ENCODE measurements at regions not wholly inside any gene's neighbourhood (a gene's known extent, or its start where the extent isn't known, plus 50 kb on each side); places are given as distances from the start of the nearest gene placed in this dataset.
A peak's percentile ranks its signal among the peaks of the same experiment; 100 is the strongest.
"Not testable (repeated sequence)": the region's sequence is repeated elsewhere in the genome, so short reads cannot be mapped to it uniquely, and the experiment has no call there.

DNA sequence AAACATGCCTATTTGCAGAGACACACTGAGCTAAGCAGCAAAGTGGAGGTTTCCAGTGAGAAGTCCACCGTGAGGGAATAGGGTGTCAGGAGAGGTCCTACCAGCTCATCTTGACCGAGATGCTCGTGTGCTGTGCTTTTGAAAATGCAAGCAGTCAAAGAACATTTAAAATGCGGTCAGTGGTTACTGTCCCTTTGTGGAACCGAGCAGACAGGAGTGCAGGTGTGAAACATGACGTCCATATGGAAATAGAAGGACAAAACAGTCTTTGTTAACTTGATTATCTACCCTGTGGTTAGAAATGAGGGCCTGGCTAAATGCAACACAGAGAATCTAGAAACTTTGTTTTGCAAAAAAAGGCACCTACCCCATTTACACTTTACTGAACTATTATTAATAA, 473.3 kb downstream of the SPATA31A6 start:
- DNase-seq, result not testable (repeated sequence)

- DNase-seq, result not testable (repeated sequence)
These were observed 474.0 kb downstream of the SPATA31A6 start for GRCh38 chr9:42657496-42657895.

GRCh38 chr9:42697146-42697545, 513.7 kb downstream of the SPATA31A6 start:
- DNase-seq, result not testable (repeated sequence)

DNA sequence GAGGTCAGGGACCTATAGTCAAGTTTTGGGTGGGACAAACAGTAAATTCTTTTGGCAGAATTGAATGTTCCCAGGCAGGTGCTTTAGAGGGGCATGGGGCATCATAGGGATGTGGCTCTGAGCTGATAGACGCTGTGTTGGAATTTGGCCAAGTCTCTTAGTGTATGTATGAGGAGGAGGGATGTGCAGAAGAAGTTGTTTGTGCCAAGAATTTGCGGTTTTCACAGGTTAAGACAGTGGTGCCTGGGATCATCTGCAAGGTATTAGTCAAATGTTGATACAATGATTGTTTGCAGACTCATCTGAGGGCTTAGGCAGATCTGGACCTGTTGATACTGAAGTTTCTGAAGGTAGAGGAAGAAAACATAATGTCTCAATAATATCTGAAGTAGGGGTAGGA, 519.4 kb downstream of the SPATA31A6 start:
- DNase-seq, result not testable (repeated sequence)

DNA sequence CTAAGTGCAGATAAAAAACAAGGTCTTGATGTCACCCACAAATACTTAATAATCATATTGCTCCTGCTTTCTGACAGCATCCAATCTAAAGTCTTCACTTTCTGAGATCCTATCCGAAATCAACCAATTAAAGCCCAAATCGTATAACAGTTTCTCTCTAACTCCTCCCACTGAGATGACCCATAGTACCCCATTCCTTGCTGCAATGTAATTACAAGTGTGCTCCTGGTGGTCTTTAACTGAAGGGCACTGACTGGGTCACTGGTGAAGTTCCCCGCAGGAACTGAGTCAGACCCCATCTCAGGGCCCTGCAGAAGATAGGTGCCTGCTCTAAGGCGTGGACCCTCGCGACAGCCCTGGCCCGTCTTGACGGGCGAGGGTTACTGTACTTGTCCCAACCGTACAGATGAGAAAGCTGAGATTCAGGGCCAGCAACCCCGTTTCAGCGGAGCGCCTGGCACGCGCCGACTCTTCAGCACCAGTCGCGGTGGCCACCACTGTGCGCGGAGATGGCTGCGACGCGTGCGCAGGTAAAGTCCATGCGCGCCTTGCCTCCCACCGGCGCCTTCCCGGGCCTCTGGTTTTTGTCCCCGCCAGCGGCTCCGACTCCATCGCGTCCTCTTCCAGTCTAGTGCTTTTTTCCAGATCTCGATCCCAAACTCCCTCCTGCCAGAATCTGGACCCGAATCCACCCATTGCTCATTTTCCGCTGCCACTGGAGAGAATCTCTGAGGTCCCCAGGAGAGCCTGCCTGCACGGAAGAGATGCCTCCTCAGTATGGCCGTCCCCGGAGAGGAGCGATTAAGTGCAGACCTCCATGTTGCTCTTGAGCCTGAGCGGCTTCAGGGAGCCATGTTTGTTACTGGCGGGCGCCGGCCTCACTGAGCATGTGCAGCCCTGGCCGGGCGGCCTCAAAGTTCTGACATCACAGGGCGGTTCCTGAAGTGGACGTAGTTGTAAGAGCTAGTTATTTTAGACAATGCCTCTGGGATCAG, 541.7 kb downstream of the SPATA31A6 start:
- not testable (repeated sequence) for DNase-seq

DNA sequence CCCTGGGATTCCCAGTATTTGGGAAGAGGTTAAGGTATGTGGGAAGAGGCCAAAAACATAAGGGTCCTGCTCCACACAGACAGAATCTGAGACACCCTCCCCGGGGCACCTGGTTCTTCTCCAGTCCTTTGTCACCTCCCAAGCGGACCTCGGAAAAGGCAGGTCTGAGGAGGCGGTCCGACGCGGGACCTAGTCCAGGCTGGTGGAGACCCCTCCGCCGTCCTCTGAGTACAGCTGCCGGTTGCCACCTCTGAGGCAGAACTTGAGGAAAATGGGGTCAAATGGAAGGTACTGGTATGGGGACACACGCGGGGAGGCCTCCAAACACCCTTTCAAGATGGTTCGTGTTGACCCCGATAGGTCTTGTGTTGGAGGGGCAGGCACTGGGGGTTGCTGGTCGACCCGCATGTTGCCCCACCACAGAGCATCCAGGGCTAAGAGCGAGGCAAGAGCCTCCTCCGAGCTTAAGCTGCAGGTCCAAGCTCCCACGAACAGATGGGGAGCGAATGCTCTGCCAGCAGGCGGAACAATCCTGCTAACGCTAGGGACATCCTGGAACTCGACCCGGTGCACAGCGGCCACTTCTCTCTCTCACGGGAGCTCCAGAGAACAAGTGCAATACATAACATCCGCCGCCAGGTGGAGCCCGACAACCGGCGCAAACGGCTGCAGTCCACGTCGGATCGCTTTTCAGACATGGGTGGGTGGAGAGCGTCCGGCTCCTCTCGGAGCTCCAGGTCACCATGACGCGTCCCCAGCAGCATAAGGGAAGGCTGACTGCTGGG, 559.8 kb downstream of the SPATA31A6 start:
- DNase-seq, result peak; percentile 69

GRCh38 chr9:42757251-42757650, 573.8 kb downstream of the SPATA31A6 start:
- DNase-seq, result not testable (repeated sequence)

- not testable (repeated sequence) for DNase-seq
These were observed 575.9 kb downstream of the SPATA31A6 start for GRCh38 chr9:42759320-42759719.

- not testable (repeated sequence) for DNase-seq
These were observed 598.7 kb downstream of the SPATA31A6 start for GRCh38 chr9:42782201-42782600.

GRCh38 chr9:42792725-42793124, 609.3 kb downstream of the SPATA31A6 start:
- DNase-seq, result peak; percentile 1

DNA sequence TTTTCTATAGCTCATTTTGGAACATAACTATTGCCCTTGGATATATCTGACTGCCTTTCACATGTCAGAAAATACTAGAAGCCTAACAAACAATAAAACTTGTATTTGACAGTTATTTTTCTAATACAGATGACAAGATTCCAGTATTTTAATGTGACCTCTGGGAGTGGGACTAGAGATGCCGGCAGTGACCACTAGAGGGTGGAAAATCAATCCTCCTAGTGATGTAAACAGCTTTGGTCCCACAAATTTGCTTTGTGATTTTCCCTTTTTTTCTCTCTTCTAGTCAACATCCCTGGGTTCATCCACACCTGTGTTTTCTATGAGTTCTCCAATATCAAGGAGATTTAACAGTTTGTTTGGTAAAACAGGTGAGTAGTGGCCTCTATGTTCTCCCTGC, 615.1 kb downstream of the SPATA31A6 start:
- DNase-seq, result not testable (repeated sequence)

DNA sequence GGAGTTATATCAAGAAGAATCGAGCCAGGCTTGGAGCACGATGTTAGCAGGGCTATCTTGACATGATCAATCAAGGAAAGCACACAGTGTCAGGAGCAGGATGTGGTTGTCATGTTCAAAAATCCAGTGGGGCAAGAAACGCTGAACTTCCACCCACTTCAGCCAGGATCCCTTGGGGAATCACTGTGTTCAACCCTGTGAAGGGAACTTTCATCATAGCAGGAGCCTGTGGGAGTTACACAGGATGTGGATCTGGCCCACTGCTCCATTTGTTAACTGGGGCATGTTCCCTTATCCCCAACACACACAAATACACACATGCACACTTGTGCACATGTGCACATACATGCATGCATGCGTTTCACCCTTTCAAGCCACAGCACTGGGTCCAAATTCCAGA, 619.3 kb downstream of the SPATA31A6 start:
- DNase-seq, result not testable (repeated sequence)

DNA sequence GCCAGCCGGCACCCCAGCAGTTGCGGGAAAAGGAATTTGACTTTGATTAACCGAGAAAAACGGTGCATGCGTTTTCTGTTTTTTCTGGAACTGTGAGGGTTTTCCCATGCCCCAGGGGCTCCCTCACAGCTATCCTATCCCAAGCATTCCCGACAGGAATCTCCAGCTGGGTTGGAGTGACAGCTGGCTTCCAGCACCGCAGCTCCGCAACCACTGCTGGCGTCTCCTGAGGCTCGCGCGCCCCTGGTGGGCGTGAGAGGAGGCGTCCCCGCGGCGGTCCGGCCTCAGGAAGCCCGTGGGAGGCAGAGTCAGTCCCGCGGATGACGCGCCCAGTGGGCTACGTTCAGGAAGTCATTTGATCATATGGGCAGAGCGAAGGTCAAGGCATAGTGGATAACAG, 623.2 kb downstream of the SPATA31A6 start:
- DNase-seq, result not testable (repeated sequence)

DNA sequence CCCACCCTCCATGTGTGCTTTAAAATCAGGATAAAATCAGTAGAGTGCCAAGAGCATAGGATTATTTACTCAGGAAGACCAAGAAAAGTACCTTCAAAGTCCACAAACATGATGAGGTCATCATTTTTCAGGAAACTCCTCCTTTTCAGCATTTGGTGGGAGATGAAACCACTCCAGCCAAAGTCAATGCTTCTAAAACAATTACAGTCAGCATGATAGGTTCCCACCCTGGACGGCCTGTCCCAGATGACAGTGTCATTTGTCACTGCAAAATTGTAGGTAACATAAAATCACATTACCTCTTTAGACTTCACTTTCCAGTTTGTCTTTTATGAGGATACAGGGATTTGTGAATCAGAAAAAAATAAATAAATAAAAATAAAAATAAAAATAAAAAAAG, 638.0 kb downstream of the SPATA31A6 start:
- DNase-seq, result not testable (repeated sequence)

DNA sequence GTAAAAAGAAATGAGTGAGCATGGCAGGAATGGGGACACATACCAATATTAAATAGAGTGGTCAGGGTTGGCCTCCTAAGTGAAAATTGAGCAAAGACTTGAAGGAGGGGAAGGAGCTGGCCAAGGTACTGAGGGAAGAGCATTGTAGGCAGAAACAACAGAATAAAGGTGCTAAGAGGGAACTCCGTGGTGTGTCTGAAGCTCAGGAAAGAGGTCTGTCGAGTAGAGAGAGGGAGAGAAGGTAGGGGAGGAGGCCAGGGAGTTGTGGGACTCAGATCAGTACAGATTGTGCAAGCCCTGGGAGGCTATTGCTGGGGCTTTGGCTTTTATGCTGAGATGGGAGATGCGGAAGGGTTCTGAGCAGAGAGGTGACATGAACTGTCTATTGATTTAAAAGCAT, 664.7 kb downstream of the SPATA31A6 start:
- DNase-seq, result not testable (repeated sequence)

DNA sequence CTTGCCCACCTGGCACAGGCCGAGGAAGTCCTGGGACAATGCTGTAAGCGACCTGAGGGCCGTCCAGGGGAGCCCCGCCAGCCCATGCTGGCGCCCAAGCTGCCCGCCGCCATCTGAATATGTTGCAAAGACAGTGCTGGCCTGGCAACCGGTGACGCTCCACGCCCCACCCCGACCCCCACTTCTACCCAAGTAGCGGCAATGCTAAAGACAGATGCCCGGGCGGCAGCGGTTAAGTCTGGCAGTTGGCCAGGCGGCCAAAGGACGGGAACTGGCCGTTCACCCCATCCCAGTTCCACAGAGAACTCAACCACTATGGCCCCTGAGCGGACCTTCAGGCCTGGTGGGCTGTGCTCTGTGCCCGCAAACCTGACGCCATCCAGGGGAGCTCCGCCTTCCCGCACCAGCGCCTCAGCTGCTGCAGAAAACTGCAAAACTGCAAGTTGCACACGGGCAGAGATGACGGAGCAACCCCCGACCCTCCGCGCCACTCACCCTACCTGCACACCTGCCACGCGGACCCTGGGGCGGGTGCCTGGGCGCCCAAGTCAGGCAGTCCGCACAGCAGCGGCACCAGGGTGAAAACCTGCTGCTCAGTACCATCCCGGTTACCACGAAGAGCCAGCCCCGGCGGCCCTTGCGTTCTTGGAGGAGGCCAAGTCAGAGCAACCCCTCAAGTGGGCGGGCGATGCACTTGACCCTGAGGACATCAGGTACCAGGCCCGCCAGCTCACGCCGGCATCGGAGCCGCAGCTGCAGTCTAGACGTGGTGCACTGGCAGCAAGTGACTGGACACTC, 667.6 kb downstream of the SPATA31A6 start:
- DNase-seq, result peak; percentile 15

DNA sequence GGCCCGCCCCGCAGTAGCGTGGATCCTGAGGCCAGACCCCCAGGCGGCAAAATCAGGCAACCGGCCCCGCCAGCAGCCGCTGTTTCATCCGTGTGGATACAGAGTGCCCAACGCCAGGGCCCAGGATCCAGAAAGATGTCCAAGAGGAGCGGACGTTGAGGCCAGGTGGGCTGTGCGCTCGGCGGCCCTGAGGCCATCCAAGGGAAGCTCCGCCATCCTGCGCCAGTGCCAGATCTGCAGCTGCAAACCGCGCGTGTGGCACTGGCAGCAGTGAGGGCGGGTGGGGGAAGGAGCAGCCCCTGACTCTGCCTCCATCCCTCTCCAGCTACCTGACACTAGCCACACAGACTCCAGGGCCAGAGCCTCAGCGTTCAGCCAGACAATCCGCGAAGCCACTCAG, 668.2 kb downstream of the SPATA31A6 start:
- peak; percentile 31 for DNase-seq

GRCh38 chr9:42852133-42852930, 668.9 kb downstream of the SPATA31A6 start:
- peak; percentile 81 for DNase-seq

DNA sequence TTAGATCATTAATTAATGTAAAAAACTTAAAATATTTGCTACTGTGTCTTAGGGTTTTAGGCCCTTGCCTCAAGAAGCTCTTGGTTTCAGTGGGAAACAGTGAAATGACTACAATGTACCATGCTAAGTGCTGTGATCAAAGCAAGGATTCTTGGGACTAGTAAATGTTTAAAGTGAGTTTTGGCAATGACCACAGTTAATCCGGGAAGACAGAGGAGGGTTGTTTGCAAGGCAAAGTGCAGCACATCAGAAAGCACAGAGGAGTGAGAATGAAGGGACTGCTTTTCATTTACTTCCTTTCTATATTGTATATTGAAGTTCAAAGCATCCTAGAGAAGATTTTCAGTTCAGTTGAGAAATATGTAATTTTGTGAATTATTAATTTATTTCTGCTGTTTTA, 676.7 kb downstream of the SPATA31A6 start:
- DNase-seq, result not testable (repeated sequence)

- DNase-seq, result not testable (repeated sequence)
These were observed 679.0 kb downstream of the SPATA31A6 start for GRCh38 chr9:42862465-42862864.
